Colonic mucosa (tissue), 4 donors: ENCODE measurements at regions not wholly inside any gene's neighbourhood (a gene's known extent, or its start where the extent isn't known, plus 50 kb on each side); places are given as distances from the start of the nearest gene placed in this dataset.

Experiments used
- DNase-seq: peaks from one replicate; pipeline ENCODE4 v3.0.0-alpha.2; 2020
- H3K27ac ChIP-seq: fragments of 200-600 bp; one replicate; pipeline ENCODE4 v1.8.0; 2021
- H3K27me3 ChIP-seq: fragments of 200-600 bp; one replicate; pipeline ENCODE4 v1.8.0; 2021
- H3K36me3 ChIP-seq: fragments of 200-600 bp; one replicate; pipeline ENCODE4 v1.8.0; 2021
- H3K4me1 ChIP-seq: fragments of 200-600 bp; one replicate; pipeline ENCODE4 v1.8.0; 2021; ENCODE audit warnings: mild to moderate bottlenecking
- H3K4me3 ChIP-seq: fragments of 200-600 bp; one replicate; pipeline ENCODE4 v1.8.0; 2021
- H3K9ac ChIP-seq, 2 donors: one replicate each; pipeline ENCODE4 v1.7.0; 2013; ENCODE audit warnings: control low read depth in 2 of 2, low read depth in 2 of 2, low read length in 2 of 2
- H3K9me3 ChIP-seq: fragments of 200-600 bp; one replicate; pipeline ENCODE4 v1.8.0; 2021
- CTCF ChIP-seq: fragments of 200-600 bp; IDR thresholded peaks from one replicate; pipeline ENCODE4 v1.8.0; 2022; ENCODE audit warnings: antibody characterized with exemption, mild to moderate bottlenecking
- intact Hi-C: fragments of 100-400 bp; cut with DNase I; formaldehyde crosslinking; loops from one replicate; pipeline ENCODE4 v1.14.1; 2022
- donor health status: healthy.
- donor health status: DM: no; HTN: no; CAD: no.
- donor health status: DM: no; HTN: no; CAD: no.

GRCh38 chr3:1531981-1532380 is 439.2 kb downstream of the CNTN6 start:
- no peak overlapping the region for H3K27ac ChIP-seq
- no peak for DNase-seq
- H3K9me3 ChIP-seq: no peaks in the 10 kb centered on the region
- no peaks in the 10 kb centered on the region for H3K27me3 ChIP-seq
- intact Hi-C loops: no loop called here
- no peak for TF ChIP-seq CTCF
- H3K36me3 ChIP-seq: no peaks in the 10 kb centered on the region
- H3K4me3 ChIP-seq: no peak overlapping the region
- no peak overlapping the region for H3K9ac ChIP-seq
- H3K4me1 ChIP-seq: no peaks in the 10 kb centered on the region

GRCh38 chr3:1532935-1533606 is 440.2 kb downstream of the CNTN6 start:
- no peaks in the 10 kb centered on the region for H3K9me3 ChIP-seq
- no peak overlapping the region for H3K27ac ChIP-seq
- H3K9ac ChIP-seq: no peak overlapping the region
- no peak overlapping the region for H3K4me3 ChIP-seq
- DNase-seq: no peak
- no peaks in the 10 kb centered on the region for H3K4me1 ChIP-seq
- H3K36me3 ChIP-seq: no peaks in the 10 kb centered on the region
- no peaks in the 10 kb centered on the region for H3K27me3 ChIP-seq
- TF ChIP-seq CTCF: no peak
- intact Hi-C loops: no loop called here

- TF ChIP-seq CTCF: no peak
- Histone ChIP-seq H3K27ac (no peak overlapping the region), H3K36me3 (no peaks in the 10 kb centered on the region), H3K9me3 (no peaks in the 10 kb centered on the region), H3K27me3 (no peaks in the 10 kb centered on the region), H3K9ac (no peak overlapping the region), H3K4me3 (no peak overlapping the region), H3K4me1 (no peaks in the 10 kb centered on the region)
- intact Hi-C loops: no loop called here
- DNase-seq: no peak
These were observed 440.9 kb downstream of the CNTN6 start for GRCh38 chr3:1533763-1534162.

GRCh38 chr3:1534252-1534651 is 441.4 kb downstream of the CNTN6 start:
- TF ChIP-seq CTCF: no peak
- Histone ChIP-seq H3K4me3 (no peak overlapping the region), H3K27ac (no peak overlapping the region), H3K9ac (no peak overlapping the region), H3K36me3 (no peaks in the 10 kb centered on the region), H3K4me1 (no peaks in the 10 kb centered on the region), H3K27me3 (no peaks in the 10 kb centered on the region), H3K9me3 (no peaks in the 10 kb centered on the region)
- no peak for DNase-seq
- intact Hi-C loops: no loop called here

GRCh38 chr3:1535361-1535760 is 442.5 kb downstream of the CNTN6 start:
- Histone ChIP-seq H3K4me1 (no peaks in the 10 kb centered on the region), H3K27me3 (no peaks in the 10 kb centered on the region), H3K36me3 (no peaks in the 10 kb centered on the region), H3K9ac (no peak overlapping the region), H3K4me3 (no peak overlapping the region), H3K9me3 (no peaks in the 10 kb centered on the region), H3K27ac (no peak overlapping the region)
- TF ChIP-seq CTCF: no peak
- no peak for DNase-seq
- intact Hi-C loops: no loop called here
